Omental fat pad (tissue), 3 donors: ENCODE measurements at regions not wholly inside any gene's neighbourhood (a gene's known extent, or its start where the extent isn't known, plus 50 kb on each side); places are given as distances from the start of the nearest gene placed in this dataset.

Experiments used
- ATAC-seq: fragments of 150-250 bp; one replicate; pipeline ENCODE4 v1.9.1; 2016; ENCODE audit warnings: mild to moderate bottlenecking, moderate library complexity; ENCODE audit not compliant: low FRiP score
- DNase-seq: peaks from one replicate; pipeline ENCODE4 v3.0.0-alpha.2; 2019; ENCODE audit warnings: low spot score
- TF ChIP-seq, protein P1 (sequence below), 3 donors: fragments of 450-650 bp; IDR thresholded peaks; one replicate each; pipeline ENCODE4 v1.5.1; 2016 to 2017; ENCODE audit warnings: antibody characterized with exemption in 3 of 3, mild to moderate bottlenecking in 3 of 3, moderate library complexity in 2 of 3

DNA sequence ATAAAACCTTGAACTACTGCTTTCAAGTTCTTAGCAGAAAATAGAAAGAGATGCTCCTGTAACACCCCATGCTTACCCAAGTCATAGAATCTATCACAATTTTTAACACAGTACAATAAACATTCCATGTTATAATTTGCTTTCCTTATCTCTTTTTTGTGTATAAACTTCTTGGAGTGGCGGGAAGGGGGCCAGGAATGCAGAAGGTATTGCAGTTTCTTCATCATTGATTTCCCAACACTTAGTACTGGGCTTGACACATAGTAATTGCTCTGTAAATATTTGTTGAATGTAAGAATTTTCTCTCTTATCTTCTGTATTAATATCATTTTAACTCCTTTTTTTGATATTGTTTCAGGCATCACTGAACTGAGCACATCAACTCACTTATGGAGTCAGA is 535.8 kb downstream of the KCTD12 start:
- DNase-seq, result no peak
- peak; percentile 48 for ATAC-seq
- TF ChIP-seq, protein P1, sequence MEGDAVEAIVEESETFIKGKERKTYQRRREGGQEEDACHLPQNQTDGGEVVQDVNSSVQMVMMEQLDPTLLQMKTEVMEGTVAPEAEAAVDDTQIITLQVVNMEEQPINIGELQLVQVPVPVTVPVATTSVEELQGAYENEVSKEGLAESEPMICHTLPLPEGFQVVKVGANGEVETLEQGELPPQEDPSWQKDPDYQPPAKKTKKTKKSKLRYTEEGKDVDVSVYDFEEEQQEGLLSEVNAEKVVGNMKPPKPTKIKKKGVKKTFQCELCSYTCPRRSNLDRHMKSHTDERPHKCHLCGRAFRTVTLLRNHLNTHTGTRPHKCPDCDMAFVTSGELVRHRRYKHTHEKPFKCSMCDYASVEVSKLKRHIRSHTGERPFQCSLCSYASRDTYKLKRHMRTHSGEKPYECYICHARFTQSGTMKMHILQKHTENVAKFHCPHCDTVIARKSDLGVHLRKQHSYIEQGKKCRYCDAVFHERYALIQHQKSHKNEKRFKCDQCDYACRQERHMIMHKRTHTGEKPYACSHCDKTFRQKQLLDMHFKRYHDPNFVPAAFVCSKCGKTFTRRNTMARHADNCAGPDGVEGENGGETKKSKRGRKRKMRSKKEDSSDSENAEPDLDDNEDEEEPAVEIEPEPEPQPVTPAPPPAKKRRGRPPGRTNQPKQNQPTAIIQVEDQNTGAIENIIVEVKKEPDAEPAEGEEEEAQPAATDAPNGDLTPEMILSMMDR (IDR thresholded peaks at IDR 0.05), result no peak

- no peak for ATAC-seq
- TF ChIP-seq, protein P1 (IDR thresholded peaks at IDR 0.05), result no peak
- no peak for DNase-seq
These were observed 536.5 kb downstream of the KCTD12 start for GRCh38 chr13:76349700-76350099.

DNA sequence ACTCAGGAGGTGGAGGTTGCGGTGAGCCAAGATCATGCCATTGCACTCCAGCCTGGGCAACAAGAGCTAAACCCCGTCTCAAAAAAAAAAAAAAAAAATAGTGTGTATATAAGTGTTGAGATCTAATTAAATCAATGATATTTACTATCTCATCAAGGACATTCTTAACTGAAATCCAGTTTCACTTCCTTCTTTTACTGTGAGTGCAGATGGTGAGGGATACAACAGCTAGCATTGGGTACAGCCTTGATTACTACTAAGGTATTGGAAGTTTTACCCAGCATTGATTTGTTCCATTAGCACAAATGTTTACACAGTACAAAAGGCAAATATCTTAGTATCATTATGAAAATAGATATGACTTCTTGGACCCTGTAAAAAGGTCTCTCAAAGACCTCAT is 546.6 kb downstream of the KCTD12 start:
- TF ChIP-seq, protein P1 (IDR thresholded peaks at IDR 0.05), result no peak
- DNase-seq, result no peak
- no peak for ATAC-seq

- ATAC-seq, result no peak
- no peak for DNase-seq
- TF ChIP-seq, protein P1 (IDR thresholded peaks at IDR 0.05), result no peak
These were observed 548.2 kb downstream of the KCTD12 start for GRCh38 chr13:76338003-76338402.

DNA sequence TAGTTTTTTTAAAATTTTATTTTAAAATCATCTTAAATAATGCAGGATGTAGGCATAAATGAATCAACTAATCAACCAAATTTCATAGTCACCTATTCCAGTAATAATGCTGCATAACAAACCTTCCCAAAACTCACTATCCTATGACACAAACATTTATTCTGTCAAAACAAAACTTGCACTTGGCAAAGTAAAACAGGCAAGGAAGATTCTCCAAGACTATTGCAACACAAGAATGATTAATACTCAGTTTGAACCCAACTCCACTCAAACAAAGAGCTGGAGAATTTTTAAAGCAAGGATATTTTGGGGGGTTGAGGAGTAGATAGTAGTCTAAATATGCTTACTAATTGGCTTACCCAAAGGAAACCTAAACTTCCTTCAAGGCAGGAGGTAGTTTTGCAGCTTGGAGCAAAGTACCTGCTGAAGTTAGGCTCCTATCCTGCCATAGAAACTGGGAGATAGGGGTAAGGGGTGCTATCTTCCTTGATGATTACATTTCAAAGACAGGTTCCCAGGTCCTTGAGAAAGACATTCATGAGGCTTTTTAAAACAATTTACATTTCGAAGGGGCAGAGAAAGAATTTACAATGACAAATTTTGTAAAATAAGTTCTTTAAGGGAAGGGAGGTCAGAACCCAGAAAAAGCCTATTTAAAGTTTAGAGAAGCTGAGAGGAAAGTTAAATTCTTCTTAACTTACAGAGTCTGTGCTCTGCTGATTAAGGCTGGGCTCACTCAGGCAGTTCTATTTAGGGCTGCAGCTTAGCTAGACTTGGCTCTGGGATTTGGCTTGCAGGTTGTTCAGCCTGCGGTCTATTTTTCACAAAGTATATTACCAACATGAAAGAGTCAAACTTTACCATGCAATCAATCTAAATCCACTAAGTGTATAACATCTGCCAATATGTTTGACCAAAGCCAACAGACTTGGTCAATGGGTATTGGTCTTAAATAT is 549.0 kb downstream of the KCTD12 start:
- no peak for ATAC-seq
- no peak for DNase-seq
- TF ChIP-seq, protein P1 (IDR thresholded peaks at IDR 0.05), result no peak

DNA sequence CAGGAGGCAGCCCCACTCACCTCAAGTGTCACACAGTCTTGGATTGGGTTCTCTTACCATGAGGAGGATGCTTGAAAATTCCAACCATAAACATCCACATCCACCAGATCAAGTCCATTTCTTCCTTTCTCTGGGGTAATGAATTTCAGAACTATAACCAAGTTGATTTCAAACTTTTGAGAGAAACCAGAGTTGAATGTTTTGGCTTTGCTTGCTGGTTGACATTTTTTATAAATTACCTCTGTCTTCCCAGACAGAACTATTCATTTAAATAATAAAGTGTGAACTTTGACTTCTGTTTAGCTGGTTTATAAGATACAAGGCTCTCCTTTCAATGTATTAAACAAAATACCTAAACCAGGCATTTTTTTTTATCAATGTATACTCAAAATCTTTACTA is 550.7 kb downstream of the KCTD12 start:
- DNase-seq, result no peak
- no peak for ATAC-seq
- TF ChIP-seq, protein P1 (IDR thresholded peaks at IDR 0.05), result no peak
